Neural cell (in vitro differentiated cells): ENCODE measurements at regions not wholly inside any gene's neighbourhood (a gene's known extent, or its start where the extent isn't known, plus 50 kb on each side); places are given as distances from the start of the nearest gene placed in this dataset.

Experiments
- CTCF ChIP-seq: fragments of 450-650 bp; IDR thresholded peaks from 2 replicates; pipeline ENCODE4 v1.5.1; 2014; ENCODE audit warnings: antibody characterized with exemption, mild to moderate bottlenecking, moderate library complexity; ENCODE audit not compliant: poor library complexity, severe bottlenecking
- MXI1 ChIP-seq: fragments of 450-650 bp; conservative IDR thresholded peaks from 2 replicates; pipeline ENCODE4 v1.6.1; 2014; ENCODE audit warnings: antibody characterized with exemption, mild to moderate bottlenecking; ENCODE audit not compliant: poor library complexity, severe bottlenecking
- POLR2AphosphoS5 ChIP-seq: IDR thresholded peaks from 2 replicates; pipeline ENCODE4 v1.6.1; 2012
- REST ChIP-seq: IDR thresholded peaks from 2 replicates; pipeline ENCODE4 v1.6.1; 2012; ENCODE audit warnings: borderline replicate concordance
- TAF1 ChIP-seq: IDR thresholded peaks from 2 replicates; pipeline ENCODE4 v1.6.1; 2012; ENCODE audit warnings: low read depth

GRCh38 chr13:62207388-62207787, 791.7 kb upstream of the PCDH20 start:
- TF ChIP-seq POLR2AphosphoS5 (no peak), MXI1 (no peak), TAF1 (no peak), CTCF (no peak), REST (no peak)
